ENCODE measurements at regions not wholly inside any gene's neighbourhood (a gene's known extent, or its start where the extent isn't known, plus 50 kb on each side); places are given as distances from the start of the nearest gene placed in this dataset.
"Not testable (repeated sequence)": the region's sequence is repeated elsewhere in the genome, so short reads cannot be mapped to it uniquely, and the experiment has no call there.

- DNase-seq (ENCODE audit: low spot score) = no peak
Measured at GRCh38 chrX:115968436-115969252, 201.9 kb upstream of the AGTR2 start.

GRCh38 chrX:115970718-115971117 is 199.8 kb upstream of the AGTR2 start:
- DNase-seq (ENCODE audit: low spot score) = no peak

GRCh38 chrX:115972717-115973116 is 197.8 kb upstream of the AGTR2 start:
- DNase-seq (ENCODE audit: low spot score) = no peak

GRCh38 chrX:115978068-115978467 is 192.5 kb upstream of the AGTR2 start:
- DNase-seq (ENCODE audit: low spot score) = no peak

- not testable (repeated sequence) for DNase-seq (ENCODE audit: low spot score)
Measured at GRCh38 chrX:115983148-115983547, 187.4 kb upstream of the AGTR2 start.

GRCh38 chrX:115987464-115987863 is 183.1 kb upstream of the AGTR2 start:
- DNase-seq (ENCODE audit: low spot score) = not testable (repeated sequence)

GRCh38 chrX:115988825-115989224 is 181.7 kb upstream of the AGTR2 start:
- no peak for DNase-seq (ENCODE audit: low spot score)

GRCh38 chrX:115989686-115990085 is 180.9 kb upstream of the AGTR2 start:
- no peak for DNase-seq (ENCODE audit: low spot score)

- DNase-seq (ENCODE audit: low spot score) = no peak
Measured at GRCh38 chrX:116009346-116009745, 161.2 kb upstream of the AGTR2 start.

GRCh38 chrX:116009861-116010710 is 160.5 kb upstream of the AGTR2 start:
- DNase-seq (ENCODE audit: low spot score) = no peak

- DNase-seq (ENCODE audit: low spot score) = no peak
Measured at GRCh38 chrX:116010939-116011338, 159.6 kb upstream of the AGTR2 start.

- no peak for DNase-seq (ENCODE audit: low spot score)
Measured at GRCh38 chrX:116031331-116031730, 139.2 kb upstream of the AGTR2 start.

Measured in CD4-positive, alpha-beta T cell treated with Interleukin-6 at 100 ng/mL for 8 hours (primary cell).